GM12891 (cell line): ENCODE measurements at regions not wholly inside any gene's neighbourhood (a gene's known extent, or its start where the extent isn't known, plus 50 kb on each side); places are given as distances from the start of the nearest gene placed in this dataset.
"Not testable (repeated sequence)": the region's sequence is repeated elsewhere in the genome, so short reads cannot be mapped to it uniquely, and the experiment has no call there.

Experiments used
- DNase-seq: peaks from one replicate; pipeline ENCODE4 v3.0.0; 2011; ENCODE audit warnings: low spot score; ENCODE audit not compliant: insufficient read length
- FAIRE-seq: peaks from 2 replicates; lab custom pipeline; 2011; peaks lifted over from hg19 to GRCh38; lab: Jason Lieb, UNC
- PAX5 ChIP-seq: IDR thresholded peaks from 2 replicates; pipeline ENCODE4 v1.6.1; 2011; ENCODE audit warnings: low read length, moderate library complexity, mild to moderate bottlenecking; ENCODE audit not compliant: insufficient read depth, severe bottlenecking
- POLR2A ChIP-seq: IDR thresholded peaks from 2 replicates; pipeline ENCODE4 v1.6.1; 2011; ENCODE audit warnings: low read depth, low read length, control low read depth
- POLR2AphosphoS5 ChIP-seq: IDR thresholded peaks from 2 replicates; pipeline ENCODE4 v1.6.1; 2011; ENCODE audit warnings: low read depth, low read length, control low read depth
- POU2F2 ChIP-seq: IDR thresholded peaks from 2 replicates; pipeline ENCODE4 v1.6.1; 2011; ENCODE audit warnings: low read depth, mild to moderate bottlenecking, control low read depth, low read length, moderate library complexity
- SPI1 ChIP-seq: IDR thresholded peaks from 2 replicates; pipeline ENCODE4 v1.6.1; 2011; ENCODE audit warnings: low read depth, low read length, control low read depth
- TAF1 ChIP-seq: IDR thresholded peaks from 2 replicates; pipeline ENCODE4 v1.6.1; 2011; ENCODE audit warnings: low read depth, low read length, control low read depth

DNA sequence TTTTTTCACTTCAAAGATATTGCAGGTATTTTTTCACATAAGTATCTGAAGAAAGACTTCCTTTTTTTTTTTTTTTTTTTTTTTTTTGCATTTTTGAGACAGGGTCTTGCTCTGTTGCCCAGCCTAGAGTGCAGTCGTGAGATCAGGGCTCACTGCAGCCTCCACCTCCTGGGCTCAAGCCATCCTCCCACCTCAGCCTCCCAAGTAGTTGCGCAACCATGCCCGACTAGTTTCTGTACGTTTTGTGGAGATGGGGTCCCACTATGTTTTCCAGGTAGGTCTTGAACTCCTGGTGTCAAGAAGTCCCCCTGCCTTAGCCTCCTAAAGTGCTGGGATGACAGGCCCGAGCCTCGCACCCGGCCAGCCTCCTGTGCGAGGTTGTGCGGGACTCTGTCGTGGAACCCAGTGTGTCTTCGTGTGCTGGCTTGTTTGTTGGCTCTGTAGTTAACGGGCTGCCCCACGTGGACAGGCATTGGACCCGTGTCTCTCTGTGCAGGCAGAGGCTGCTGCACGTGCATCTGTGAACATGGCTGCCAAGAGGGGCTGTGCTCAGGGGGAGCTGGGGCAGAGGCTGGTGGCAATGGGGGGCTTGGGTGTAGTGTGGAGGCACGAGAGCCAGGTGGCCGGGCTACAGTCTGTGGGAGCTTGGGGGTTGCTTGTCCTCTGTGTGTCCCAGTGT is 108.0 kb upstream of the CCZ1B start:
- not testable (repeated sequence) for FAIRE-seq, DNase-seq

DNA sequence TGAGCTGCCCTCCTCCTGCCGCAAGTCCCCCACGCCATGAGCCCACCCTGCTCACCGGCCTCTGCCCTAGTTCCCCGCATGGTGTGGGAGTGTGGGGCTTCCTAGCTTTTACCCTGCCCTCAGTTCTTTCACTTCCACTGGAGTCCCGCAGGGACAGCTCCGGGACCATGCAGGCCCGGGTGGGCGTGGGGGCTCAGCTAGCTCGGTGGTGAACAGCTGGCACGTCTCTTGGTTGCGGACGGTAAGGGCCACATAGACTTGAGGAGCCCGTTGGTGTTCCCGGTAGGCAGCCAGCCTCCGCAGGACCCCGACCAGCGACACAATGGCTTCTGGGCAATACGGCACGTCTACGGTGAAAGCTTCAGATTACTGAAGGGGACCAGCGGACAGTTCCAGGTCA is 108.9 kb upstream of the CCZ1B start:
- TF ChIP-seq PAX5 (no peak), POLR2AphosphoS5 (no peak), POU2F2 (no peak), POLR2A (no peak), TAF1 (no peak), SPI1 (no peak)
- FAIRE-seq (no peak), DNase-seq (no peak)

DNA sequence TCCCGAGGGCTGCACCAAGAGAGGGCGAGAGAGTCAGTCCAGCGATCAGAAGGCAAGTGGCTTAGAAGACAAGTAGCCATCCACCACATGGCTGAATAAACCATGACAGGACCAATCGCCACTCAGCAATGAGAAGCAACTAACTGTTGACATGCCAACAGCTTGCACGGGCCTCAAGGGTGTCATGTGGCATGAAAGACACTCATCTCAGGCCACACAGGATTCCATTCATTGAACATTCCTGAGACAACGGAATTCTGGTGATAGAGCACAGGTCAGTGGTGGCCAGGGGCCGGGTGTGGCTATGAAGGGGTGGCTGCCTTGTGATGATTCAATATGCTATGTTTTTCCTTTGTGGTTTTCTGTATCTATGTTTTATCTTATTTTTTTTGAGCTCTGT is 110.6 kb upstream of the CCZ1B start:
- FAIRE-seq, DNase-seq: not testable (repeated sequence)

DNA sequence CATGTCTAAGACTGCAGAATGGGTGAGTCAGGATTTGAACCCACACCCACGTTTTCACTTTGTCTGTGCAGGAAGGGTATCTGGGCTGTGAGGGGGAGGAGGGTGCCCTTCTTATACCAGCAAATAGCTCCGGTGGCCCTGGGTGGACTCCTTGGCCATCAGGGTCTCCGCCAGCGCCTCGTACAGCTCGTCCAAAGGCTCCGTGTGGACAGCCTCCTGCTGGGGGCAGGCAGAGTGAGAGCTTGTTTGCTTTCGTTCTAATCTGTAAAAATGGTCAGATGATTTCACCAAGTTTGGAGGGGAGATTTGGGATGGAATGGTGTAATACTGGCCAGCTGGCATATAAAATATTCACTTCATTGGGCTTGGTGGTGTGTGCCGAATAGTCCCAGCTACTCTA is 111.7 kb upstream of the CCZ1B start:
- not testable (repeated sequence) for FAIRE-seq, DNase-seq

DNA sequence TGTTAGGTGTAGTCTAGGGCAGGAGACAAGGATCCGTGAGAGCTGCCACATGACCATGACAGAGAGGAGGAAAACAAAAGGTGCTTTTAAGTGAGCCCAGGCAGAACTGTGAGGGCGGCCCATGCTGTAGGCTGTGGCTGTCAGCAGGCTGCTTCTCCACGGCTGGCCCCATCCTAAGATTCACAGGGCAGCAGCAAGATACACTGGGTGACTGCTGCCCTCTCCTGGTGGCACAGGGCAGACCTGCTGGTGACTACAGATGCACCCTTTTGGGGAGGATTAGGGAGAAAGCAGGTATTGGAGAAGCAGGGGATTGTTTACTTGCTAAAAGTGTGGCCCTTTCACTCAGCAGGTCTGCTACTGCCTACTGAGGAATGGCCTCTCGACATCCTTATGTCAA is 112.2 kb upstream of the CCZ1B start:
- not testable (repeated sequence) for FAIRE-seq, DNase-seq

DNA sequence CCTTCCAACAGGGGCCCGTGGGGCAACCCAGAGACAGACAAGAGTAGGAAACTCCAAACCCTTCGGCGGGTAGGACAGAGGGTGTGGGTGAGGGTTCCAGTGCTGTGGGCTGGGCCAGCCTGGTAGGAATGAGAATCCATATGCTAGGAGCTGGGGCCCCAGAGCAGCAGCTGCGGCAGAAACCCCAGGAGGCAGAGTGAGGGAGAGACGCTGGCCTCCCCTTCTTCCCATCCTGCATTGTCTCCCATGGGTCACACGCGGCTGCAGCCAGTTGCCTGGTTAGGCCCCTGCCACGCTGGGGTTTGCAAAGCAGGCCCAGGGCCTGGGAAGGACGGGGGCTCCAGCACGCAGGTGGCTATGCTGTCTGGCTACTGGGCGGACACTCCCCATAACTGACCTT is 113.1 kb upstream of the CCZ1B start:
- not testable (repeated sequence) for FAIRE-seq, DNase-seq

DNA sequence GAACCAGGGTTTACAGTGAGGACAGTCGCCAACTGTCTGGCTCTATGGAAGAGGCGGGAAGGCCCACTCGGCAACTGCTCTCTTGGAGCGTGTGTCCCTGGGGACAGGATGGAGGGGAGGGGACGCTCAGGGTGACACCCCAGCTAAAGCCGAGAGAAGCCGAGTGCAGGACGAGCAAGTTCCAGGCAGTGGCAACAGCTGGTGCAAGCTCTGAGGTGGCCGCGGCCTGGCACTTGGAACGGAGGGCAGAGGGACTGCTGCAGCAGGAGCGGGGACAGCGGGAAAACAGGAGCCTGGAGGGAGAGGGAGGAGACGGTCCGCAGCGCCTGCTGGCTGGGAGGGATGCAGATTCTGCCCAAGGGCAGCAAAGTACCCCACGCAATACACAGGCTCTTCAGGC is 113.8 kb upstream of the CCZ1B start:
- DNase-seq, FAIRE-seq: not testable (repeated sequence)

DNA sequence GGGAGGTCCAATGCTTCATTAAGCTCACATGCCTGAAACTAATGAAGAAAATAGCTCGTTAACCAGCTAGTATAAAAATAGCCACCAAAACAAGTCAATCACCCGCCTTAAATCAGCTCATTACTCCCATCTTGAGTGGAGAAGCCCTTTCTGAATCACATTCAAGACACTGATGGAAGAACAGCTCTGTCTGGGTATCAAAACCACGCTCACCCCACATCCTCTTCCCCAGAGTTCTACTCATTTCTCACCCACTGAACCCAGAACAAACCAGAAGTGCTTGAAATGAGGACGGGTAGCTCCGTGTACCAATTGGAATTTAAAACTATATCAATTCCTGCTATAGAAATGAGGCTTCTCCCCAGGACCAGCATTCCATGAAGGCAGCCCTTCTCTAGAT is 120.8 kb upstream of the CCZ1B start:
- DNase-seq, FAIRE-seq: not testable (repeated sequence)

DNA sequence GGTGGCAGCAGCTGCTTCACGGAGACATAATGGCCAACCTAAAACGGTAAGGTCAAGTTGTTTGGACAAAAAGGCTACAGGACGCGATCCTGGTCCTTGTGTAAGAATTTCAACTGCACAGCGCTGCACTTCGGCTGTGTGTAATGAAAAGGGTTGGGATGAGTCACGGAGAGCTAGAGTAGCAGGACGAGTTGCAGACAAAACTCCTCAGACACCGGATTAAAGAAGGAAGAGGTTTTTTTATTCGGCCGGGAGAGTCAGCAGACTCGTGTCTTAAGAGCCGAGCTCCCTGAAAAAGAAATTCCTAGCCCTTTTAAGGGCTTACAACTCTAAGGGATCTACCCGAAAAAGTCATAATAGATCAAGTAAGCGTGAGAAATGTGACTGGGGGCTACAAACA is 124.2 kb upstream of the CCZ1B start:
- not testable (repeated sequence) for DNase-seq, FAIRE-seq

DNA sequence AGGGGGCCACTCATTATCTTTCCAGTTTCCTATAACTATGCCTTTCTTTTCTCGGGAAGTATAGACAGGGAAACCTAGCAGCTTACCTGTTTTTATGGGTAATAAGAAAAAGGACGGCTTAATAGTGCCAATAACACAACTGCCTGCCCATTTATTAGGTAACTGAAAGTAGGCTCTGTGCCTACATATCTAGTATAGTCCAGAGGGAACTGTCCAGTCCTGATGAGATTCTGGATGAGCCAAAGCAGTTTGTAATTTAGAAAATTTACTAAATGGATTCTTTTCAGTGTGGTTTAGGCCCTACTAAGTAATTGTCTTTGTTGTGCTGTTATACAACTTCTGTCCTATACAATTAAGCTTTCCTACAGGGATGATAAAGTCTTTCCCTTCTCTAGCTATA is 125.5 kb upstream of the CCZ1B start:
- FAIRE-seq, DNase-seq: not testable (repeated sequence)

DNA sequence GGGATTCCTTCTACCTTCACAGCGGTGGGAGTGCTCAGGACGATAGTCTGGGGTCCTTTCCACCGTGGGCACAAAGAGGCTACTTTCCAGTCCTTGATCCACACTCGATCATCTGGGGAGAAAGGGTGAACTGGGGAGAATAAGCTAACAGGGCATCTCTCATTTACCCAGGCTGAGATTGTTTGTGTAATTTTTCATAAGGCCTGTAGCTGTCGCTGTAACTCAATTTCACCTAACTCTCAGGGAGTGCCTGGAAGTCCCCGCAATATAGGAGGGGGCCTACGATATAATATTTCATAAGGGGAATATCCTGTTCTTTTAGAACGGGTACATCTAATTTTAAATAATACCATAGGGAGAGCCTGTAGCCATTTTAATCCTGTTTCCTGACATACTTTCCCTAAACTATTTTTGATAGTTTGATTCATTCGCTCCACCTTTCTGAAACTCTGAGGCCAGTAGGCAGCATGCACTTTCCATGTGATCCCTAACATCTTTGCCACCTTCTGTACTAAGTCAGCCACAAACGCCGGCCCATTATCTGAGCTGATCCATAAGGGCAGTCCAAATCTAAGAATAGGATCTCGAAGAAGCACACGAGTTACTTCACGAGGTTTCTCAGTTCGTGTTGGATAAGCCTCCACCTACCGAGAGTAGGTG is 127.2 kb upstream of the CCZ1B start:
- not testable (repeated sequence) for DNase-seq, FAIRE-seq

DNA sequence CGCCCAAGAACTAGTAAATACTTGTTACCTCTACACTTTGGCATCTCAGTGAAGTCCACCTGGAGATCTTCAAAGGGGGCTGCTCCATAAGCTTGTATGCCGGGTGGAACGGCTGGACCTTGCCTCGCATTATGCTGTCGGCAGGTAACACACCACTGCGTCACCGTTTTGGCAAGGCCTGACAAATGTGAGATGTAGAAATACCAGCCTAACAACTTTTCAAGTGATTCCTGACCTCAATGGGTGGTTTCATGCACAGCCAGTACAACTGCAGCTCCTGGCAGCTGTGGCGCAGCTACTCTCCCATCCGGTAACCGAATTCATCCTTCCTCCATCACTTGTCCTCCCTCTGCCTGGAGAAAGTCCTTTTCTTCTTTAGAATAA is 127.7 kb upstream of the CCZ1B start:
- FAIRE-seq, DNase-seq: not testable (repeated sequence)

DNA sequence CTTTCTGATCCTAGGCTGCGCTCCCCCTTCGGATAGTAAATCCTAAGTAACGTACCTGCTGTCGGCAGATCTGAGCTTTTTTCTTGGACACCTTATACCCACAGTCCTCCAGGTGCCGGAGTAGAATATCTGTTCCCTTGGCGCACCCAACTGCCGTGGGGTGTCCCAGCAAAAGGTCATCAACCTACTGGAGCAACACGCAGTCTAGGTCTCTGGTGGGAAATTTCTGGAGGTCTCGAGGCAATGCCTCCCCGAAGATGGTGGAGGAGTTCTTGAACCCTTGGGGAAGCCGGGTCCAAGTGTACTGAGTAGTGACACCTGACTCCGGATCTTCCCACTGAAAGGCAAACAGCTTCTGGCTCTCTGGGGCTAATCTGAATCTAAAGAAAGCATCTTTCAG is 129.3 kb upstream of the CCZ1B start:
- FAIRE-seq, DNase-seq: not testable (repeated sequence)

DNA sequence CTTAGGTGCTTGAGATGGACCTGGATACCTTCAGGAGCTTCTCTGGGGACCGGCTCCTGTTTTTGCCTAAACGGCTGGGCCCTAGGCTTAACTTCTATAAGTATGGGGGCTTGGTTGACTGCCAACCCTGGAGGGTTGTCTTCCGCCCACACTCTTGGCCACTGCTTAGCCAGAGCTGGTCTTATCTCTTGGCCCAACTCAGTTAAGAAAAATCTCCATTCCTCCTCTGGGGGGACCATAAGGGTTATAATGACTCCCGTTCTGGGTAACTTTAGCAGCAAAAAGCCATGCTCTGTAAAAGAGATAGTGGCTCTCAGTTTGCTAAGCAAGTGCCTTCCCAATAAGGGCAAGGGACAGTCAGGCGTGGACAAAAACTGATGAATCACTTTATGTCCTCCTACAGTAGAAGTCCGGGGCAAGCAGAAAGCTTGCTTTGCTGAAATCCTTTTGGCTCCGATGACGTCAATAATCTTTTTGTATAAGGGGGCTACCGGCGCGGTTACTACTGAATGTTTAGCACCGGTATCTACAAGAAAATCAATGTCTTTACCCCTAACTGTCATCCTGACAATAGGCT is 130.0 kb upstream of the CCZ1B start:
- FAIRE-seq, DNase-seq: not testable (repeated sequence)

DNA sequence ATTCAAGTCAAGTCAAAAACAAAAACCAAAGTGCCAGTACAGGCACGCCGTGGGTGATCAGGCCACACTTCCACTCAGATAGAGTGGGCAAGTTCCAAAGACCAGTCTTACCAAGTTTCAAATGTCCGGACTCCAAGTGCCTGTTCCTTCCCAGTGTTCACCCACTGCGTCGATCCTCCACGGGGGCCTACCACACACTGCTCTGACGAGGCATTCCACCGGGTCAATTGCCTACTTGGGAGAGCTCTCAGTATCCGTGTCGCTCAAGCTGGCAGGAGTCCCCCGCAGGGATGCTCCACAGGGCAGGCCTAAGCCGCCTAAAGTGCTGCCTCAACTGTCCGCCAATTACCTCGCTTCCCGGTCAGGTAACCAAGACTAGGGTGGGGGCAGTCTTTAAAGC is 132.3 kb upstream of the CCZ1B start:
- not testable (repeated sequence) for DNase-seq, FAIRE-seq

DNA sequence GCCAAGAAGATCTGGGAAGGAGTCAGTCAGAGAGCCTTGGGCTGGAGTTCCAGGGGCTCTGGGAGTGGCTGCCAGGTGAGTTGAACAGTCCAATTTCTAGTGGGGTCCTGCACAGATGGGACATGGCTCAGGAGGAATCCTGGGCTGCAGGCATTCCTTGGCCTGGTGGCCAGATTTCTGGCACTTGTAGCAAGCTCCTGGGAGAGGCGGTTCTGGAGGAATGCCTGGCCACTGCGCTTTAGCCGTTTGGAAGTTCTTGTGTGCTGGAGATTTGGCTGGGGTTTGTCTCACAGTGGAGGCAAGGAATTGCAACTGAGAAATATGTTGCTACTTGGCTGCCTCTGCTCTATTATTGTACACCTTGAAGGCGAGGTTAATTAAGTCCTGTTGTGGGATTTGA is 133.9 kb upstream of the CCZ1B start:
- DNase-seq, FAIRE-seq: not testable (repeated sequence)

DNA sequence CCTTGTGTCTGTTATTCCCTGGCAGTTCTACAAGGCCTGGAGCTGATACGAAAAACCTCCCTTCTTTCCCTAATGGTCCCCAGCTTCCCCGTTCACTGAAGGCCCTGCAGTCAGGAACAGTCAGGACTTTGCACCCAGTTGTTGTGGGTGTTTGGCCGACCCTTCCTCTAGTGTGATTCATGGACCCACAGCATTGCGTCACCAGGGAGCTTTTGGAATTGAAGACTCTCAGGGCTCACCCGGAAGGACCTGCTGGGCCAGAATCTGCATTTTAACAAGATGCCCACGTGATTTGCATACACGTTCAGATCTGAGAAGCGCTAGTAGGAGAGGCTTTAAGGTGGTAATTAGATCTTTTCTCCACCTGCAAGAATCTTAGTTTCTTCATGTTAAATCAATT is 136.8 kb upstream of the CCZ1B start:
- not testable (repeated sequence) for DNase-seq, FAIRE-seq

DNA sequence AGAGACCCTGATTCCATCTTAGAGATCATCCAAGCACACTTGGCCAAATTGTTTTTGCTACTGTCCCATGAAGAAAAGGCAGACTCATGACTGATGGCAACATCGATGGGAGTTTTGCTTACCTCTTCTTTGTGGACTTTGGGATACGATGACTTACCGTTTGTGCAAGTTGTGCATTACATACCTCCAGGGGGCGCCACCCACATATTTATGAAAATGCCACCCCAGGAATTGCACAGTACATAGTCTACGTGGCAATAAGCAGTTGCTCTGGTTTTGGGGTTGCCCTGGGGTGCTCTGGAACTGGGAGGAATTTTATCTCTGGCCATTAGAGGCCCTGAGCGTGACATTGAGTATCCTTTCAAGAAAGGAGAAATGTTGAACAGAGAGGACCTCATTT is 139.0 kb upstream of the CCZ1B start:
- not testable (repeated sequence) for FAIRE-seq

DNA sequence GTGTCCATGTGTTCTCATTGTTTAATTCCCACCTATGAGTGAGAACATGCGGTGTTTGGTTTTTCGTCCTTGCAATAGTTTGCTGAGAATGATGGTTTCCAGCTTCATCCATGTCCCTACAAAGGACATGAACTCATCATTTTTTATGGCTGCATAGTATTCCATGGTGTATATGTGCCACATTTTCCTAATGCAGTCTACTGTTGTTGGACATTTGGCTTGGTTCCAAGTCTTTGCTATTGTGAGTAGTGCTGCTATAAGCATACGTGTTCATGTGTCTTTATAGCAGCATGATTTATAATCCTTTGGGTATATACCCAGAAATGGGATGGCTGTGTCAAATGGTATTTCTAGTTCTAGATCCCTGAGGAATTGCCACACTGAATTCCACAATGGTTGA is 144.1 kb upstream of the CCZ1B start:
- not testable (repeated sequence) for DNase-seq, FAIRE-seq

More for the DNA sequence above, 139.0 kb upstream of the CCZ1B start:
- DNase-seq = not testable (repeated sequence)
